SK-N-SH (cell line): ENCODE measurements at regions not wholly inside any gene's neighbourhood (a gene's known extent, or its start where the extent isn't known, plus 50 kb on each side); places are given as distances from the start of the nearest gene placed in this dataset.
A peak's percentile ranks its signal among the peaks of the same experiment; 100 is the strongest.

ENCODE experiments used
- CTCF ChIA-PET: fragments of 300-600, 350-600 bp; formaldehyde crosslinking; extraction: SDS; loops from one replicate; lab custom pipeline; 2021; lab: Yijun Ruan, JAX
- POLR2A ChIA-PET: fragments of 350-600 bp; sonication (Branson Sonifier 250); formaldehyde crosslinking; extraction: SDS; loops from one replicate; lab custom pipeline; 2020; ENCODE audit warnings: antibody characterized with exemption, inconsistent platforms; lab: Yijun Ruan, JAX
- DNase-seq: peaks from one replicate; pipeline ENCODE4 v3.0.0; 2012
- H2AFZ ChIP-seq: fragments of 200-600 bp; sonication (generic); 2 replicates; pipeline ENCODE4 v1.8.1; 2016; ENCODE audit warnings: antibody characterized with exemption, mild to moderate bottlenecking, low read depth
- H3F3A ChIP-seq: fragments of 200-600 bp; sonication (generic); replicated peaks from 2 replicates; pipeline ENCODE3; 2016; ENCODE audit warnings: antibody characterized with exemption, mild to moderate bottlenecking; ENCODE audit not compliant: insufficient read depth
- H3K27ac ChIP-seq, 2 experiments: fragments of 200-500 bp in 1 of 2; fragments of 200-600 bp in 1 of 2; sonication (Bioruptor generic) in 1 of 2; sonication (generic), shearing (Covaris generic) in 1 of 2; 2 replicates each; pipeline versions ENCODE4 v1.5.1 to v1.6.1; 2014 to 2016; ENCODE audit warnings: low read depth in 2 of 2, inconsistent platforms in 1 of 2, low read length in 1 of 2, mild to moderate bottlenecking in 1 of 2, mixed read lengths in 1 of 2
- H3K27me3 ChIP-seq: fragments of 200-600 bp; sonication (generic), shearing (Covaris generic); 2 replicates; pipeline ENCODE4 v1.6.1; 2016; ENCODE audit warnings: mixed run types; ENCODE audit not compliant: insufficient read depth
- H3K36me3 ChIP-seq, 2 experiments: fragments of 200-500 bp in 1 of 2; fragments of 200-600 bp in 1 of 2; sonication (Bioruptor generic) in 1 of 2; sonication (generic) in 1 of 2; replicated peaks in 1 of 2; 2 replicates each; pipeline versions ENCODE3 to v1.5.1; 2014 to 2016; ENCODE audit warnings: low read length in 1 of 2, mild to moderate bottlenecking in 1 of 2; ENCODE audit not compliant: insufficient read depth in 2 of 2, control insufficient read depth in 1 of 2
- H3K4me1 ChIP-seq, 2 experiments: fragments of 200-500 bp in 1 of 2; fragments of 200-600 bp in 1 of 2; sonication (Bioruptor generic) in 1 of 2; sonication (generic), shearing (Covaris generic) in 1 of 2; 2 replicates each; pipeline versions ENCODE4 v1.5.1 to v1.6.1; 2014 to 2016; ENCODE audit warnings: low read depth in 1 of 2, low read length in 1 of 2, mixed run types in 1 of 2; ENCODE audit not compliant: insufficient read depth in 2 of 2, control insufficient read depth in 1 of 2
- H3K4me2 ChIP-seq: fragments of 200-600 bp; sonication (generic), shearing (Covaris generic); 2 replicates; pipeline ENCODE4 v1.6.1; 2017; ENCODE audit warnings: mixed run types
- H3K4me3 ChIP-seq, 2 experiments: fragments of 200-500 bp in 1 of 2; fragments of 200-600 bp in 1 of 2; sonication (Bioruptor generic) in 1 of 2; sonication (generic), shearing (Covaris generic) in 1 of 2; 2 replicates each; pipeline versions ENCODE4 v1.5.1 to v1.8.1; 2014 to 2016; ENCODE audit warnings: low read depth in 2 of 2, inconsistent platforms in 1 of 2, low read length in 1 of 2, mild to moderate bottlenecking in 1 of 2, mixed read lengths in 1 of 2, moderate library complexity in 1 of 2
- H3K79me2 ChIP-seq: fragments of 200-600 bp; sonication (generic); 2 replicates; pipeline ENCODE4 v1.8.1; 2017; ENCODE audit warnings: mild to moderate bottlenecking; ENCODE audit not compliant: insufficient read depth
- H3K9ac ChIP-seq: fragments of 200-600 bp; sonication (generic); 2 replicates; pipeline ENCODE4 v1.6.1; 2017; ENCODE audit warnings: mixed run types
- H3K9me2 ChIP-seq: fragments of 200-600 bp; sonication (generic); 2 replicates; pipeline ENCODE4 v1.6.1; 2017; ENCODE audit warnings: mixed run types
- H3K9me3 ChIP-seq: fragments of 200-600 bp; sonication (generic); 2 replicates; pipeline ENCODE4 v1.6.1; 2017; ENCODE audit warnings: mixed run types, mild to moderate bottlenecking, moderate library complexity
- H4K20me1 ChIP-seq: fragments of 200-600 bp; sonication (generic); 2 replicates; pipeline ENCODE4 v1.6.1; 2017; ENCODE audit warnings: mild to moderate bottlenecking, mixed run types; ENCODE audit not compliant: insufficient read depth
- EP300 ChIP-seq, 2 experiments: IDR thresholded peaks; 2 replicates each; pipeline versions ENCODE4 v1.4.0 to v1.6.1; 2012; ENCODE audit warnings: borderline replicate concordance in 1 of 2, low read depth in 1 of 2, low read length in 1 of 2
- EZH2phosphoT487 ChIP-seq: fragments of 200-600 bp; sonication (generic); IDR thresholded peaks from 2 replicates; pipeline ENCODE4 v1.6.1; 2017; ENCODE audit warnings: low read depth, mixed run types, mild to moderate bottlenecking, antibody characterized with exemption, moderate library complexity, borderline replicate concordance
- FOSL2 ChIP-seq: IDR thresholded peaks from 2 replicates; pipeline ENCODE4 v1.4.0; 2012; ENCODE audit warnings: low read depth, mild to moderate bottlenecking, moderate library complexity, borderline replicate concordance
- FOXM1 ChIP-seq: IDR thresholded peaks from 2 replicates; pipeline ENCODE4 v1.4.0; 2012; ENCODE audit warnings: low read depth, mild to moderate bottlenecking
- GATA2 ChIP-seq: sonication (generic); formaldehyde crosslinking; IDR thresholded peaks from 2 replicates; pipeline ENCODE4 v1.5.0; 2020; ENCODE audit warnings: mild to moderate bottlenecking, missing genetic modification reagents
- JUND ChIP-seq: IDR thresholded peaks from 2 replicates; pipeline ENCODE4 v1.4.0; 2012
- MEF2A ChIP-seq: IDR thresholded peaks from 2 replicates; pipeline ENCODE4 v1.4.0; 2012; ENCODE audit warnings: low read depth, borderline replicate concordance
- NRF1 ChIP-seq: IDR thresholded peaks from 2 replicates; pipeline ENCODE4 v1.6.1; 2012; ENCODE audit warnings: low read depth, mild to moderate bottlenecking, low read length
- RCOR1 ChIP-seq: fragments of 150-350 bp; IDR thresholded peaks from 2 replicates; pipeline ENCODE4 v1.6.1; 2017; ENCODE audit warnings: antibody characterized with exemption, low read length
- RFX5 ChIP-seq: IDR thresholded peaks from 2 replicates; pipeline ENCODE4 v1.6.1; 2012; ENCODE audit warnings: mild to moderate bottlenecking, improper control_type of control experiment, low read length
- TAF1 ChIP-seq: IDR thresholded peaks from 2 replicates; pipeline ENCODE4 v1.6.1; 2012; ENCODE audit warnings: low read depth, mild to moderate bottlenecking, low read length, moderate library complexity, borderline replicate concordance
- TCF12 ChIP-seq: IDR thresholded peaks from 2 replicates; pipeline ENCODE4 v1.4.0; 2012
- WGBS: methylation state at CpG from one replicate; pipeline ENCODE4 v1.1.6; 2017; ENCODE audit warnings: low lambda C conversion rate; 5-methylcytosine and 5-hydroxymethylcytosine counted together

DNA sequence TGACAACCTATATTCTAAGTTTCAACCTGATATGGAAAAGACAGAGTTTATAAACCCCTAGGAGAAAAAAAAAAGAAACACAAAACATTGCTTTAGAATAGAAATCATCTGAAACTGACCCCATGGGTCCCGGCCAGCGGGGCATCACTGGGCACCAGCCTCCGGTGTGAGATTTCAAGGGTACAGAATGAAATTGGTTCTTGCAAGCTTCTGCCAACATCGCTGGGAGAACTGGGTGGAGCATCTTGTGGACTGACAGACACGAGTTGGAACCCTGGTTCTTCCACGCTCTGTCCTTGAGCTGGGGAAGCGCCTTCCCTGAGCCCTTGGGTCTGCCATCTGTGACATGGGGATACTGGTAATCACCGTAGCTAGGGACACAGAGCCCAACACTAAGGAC, 173.6 kb downstream of the PHETA1 start:
- Histone ChIP-seq H3K36me3 (no peaks in the 10 kb centered on the region), H3K4me2 (no peak overlapping the region), H3K27me3 (0 out of 2 replicates have a peak, but pooled peaks cover 5% of the 10 kb centered on the region), H3K9me2 (no peaks in the 10 kb centered on the region), H3K9me3 (no peaks in the 10 kb centered on the region), H2AFZ (no peak overlapping the region), H3K4me1 (peaks cover 0 to 7% of the 10 kb centered on the region in 2 experiments; a peak in 1 of 4 replicates), H3K79me2 (no peaks in the 10 kb centered on the region), H3K27ac (no peak overlapping the region), H4K20me1 (no peaks in the 10 kb centered on the region), H3F3A (no peaks in the 10 kb centered on the region), H3K9ac (no peak overlapping the region), H3K4me3 (no peak overlapping the region)
- ChIA-PET POLR2A (no interaction called here), CTCF (interaction anchor here (0.9 to 1.6 kb wide), 7 partner anchors 10 to 154 kb away, joined by 3 to 4 read pairs (median 3); no protein-coding TSS in a partner anchor)
- WGBS: 47% methylated on average over 7 of the region's 8 CpGs
- TF ChIP-seq FOSL2: no peak
- no peak for TF ChIP-seq MEF2A
- TF ChIP-seq RFX5: no peak
- no peak for TF ChIP-seq EP300 (IDR thresholded peaks at IDR 0.05; ENCODE audit: borderline replicate concordance in 1 of 2, low read depth in 1 of 2, low read length in 1 of 2)
- TF ChIP-seq EZH2phosphoT487: no peak
- TF ChIP-seq JUND: no peak
- TF ChIP-seq FOXM1: no peak
- no peak for DNase-seq

DNA sequence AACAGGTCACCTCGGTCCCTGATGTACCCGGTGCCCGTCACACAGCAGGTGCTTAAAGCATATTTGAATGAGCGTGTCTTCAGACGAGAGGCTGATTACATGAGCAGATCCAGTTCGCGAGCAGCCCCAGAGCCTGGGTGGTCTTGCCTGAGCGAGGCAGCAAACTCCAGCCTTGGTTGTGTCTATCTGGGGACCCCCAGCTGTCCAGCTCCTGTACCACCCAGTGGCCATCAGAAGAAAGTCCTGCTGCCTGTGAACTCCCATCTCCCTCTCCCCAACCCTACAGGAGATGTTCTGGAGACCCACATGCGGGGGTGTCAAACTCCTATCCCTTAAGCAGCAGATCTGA, 174.2 kb downstream of the PHETA1 start:
- H4K20me1 ChIP-seq: no peaks in the 10 kb centered on the region
- no peaks in the 10 kb centered on the region for H3K36me3 ChIP-seq
- ChIA-PET POLR2A (no interaction called here), CTCF (interaction anchor here (0.7 to 1.6 kb wide), 6 partner anchors 9 to 104 kb away, joined by 3 to 4 read pairs (median 3); no protein-coding TSS in a partner anchor)
- no peak overlapping the region for H2AFZ ChIP-seq
- no peak for TF ChIP-seq NRF1
- no peak for TF ChIP-seq EZH2phosphoT487
- no peak for TF ChIP-seq TAF1
- no peak for TF ChIP-seq TCF12
- TF ChIP-seq GATA2 (CRISPR knock-in tag): no peak
- no peak for TF ChIP-seq RCOR1
- H3K4me1 ChIP-seq: peaks cover 0 to 3% of the 10 kb centered on the region in 2 experiments; a peak in 1 of 4 replicates
- no peaks in the 10 kb centered on the region for H3F3A ChIP-seq
- DNase-seq: no peak
- no peak overlapping the region for H3K4me2 ChIP-seq
- H3K27ac ChIP-seq: peak overlapping the region in 1 of 2 experiments; percentile 39; a peak in 2 of 4 replicates
- H3K27me3 ChIP-seq: 0 out of 2 replicates have a peak, but pooled peaks cover 5% of the 10 kb centered on the region
- no peaks in the 10 kb centered on the region for H3K79me2 ChIP-seq
- no peaks in the 10 kb centered on the region for H3K9me3 ChIP-seq
- no peak overlapping the region for H3K9ac ChIP-seq
- no peaks in the 10 kb centered on the region for H3K9me2 ChIP-seq
- 71% methylated on average over 5 of the region's 9 CpGs for WGBS
- no peak overlapping the region for H3K4me3 ChIP-seq
